Thyroid gland (tissue), 4 donors: ENCODE measurements at regions not wholly inside any gene's neighbourhood (a gene's known extent, or its start where the extent isn't known, plus 50 kb on each side); places are given as distances from the start of the nearest gene placed in this dataset.

ENCODE experiments used
- POLR2A ChIP-seq, 2 donors: fragments of 450-650 bp; IDR thresholded peaks; one replicate each; pipeline ENCODE4 v1.6.1; 2017; ENCODE audit warnings: antibody characterized with exemption in 2 of 2, mild to moderate bottlenecking in 2 of 2, moderate library complexity in 1 of 2
- TF ChIP-seq, protein P1 (sequence below), 6 experiments: fragments of 200-600 bp in 3 of 6; fragments of 450-650 bp in 3 of 6; sonication (generic) in 3 of 6; IDR thresholded peaks; one replicate each; pipeline ENCODE4 v1.5.1; 2016 to 2019; ENCODE audit warnings: antibody characterized with exemption in 6 of 6, mild to moderate bottlenecking in 2 of 6, inconsistent platforms in 1 of 6, moderate library complexity in 1 of 6

DNA sequence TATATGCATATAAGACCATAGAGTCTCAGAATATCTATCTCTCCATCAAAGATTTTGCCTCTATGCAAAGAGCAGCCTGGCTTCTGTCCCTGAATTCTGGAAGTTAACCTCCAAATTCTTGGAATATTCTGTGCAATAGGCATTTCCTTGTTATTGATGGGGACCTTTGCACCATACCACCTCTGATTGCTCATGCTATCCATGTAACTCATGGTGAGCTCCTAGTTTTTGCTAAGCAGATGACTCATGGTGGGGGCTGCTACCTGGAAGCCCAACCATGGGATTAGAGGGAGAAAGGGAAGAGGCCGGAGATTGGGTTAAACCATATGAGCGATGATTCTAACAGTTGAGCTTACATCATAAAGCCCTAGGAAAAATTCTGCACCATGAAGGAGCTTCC, 310.2 kb upstream of the FIGN start:
- TF ChIP-seq, protein P1, sequence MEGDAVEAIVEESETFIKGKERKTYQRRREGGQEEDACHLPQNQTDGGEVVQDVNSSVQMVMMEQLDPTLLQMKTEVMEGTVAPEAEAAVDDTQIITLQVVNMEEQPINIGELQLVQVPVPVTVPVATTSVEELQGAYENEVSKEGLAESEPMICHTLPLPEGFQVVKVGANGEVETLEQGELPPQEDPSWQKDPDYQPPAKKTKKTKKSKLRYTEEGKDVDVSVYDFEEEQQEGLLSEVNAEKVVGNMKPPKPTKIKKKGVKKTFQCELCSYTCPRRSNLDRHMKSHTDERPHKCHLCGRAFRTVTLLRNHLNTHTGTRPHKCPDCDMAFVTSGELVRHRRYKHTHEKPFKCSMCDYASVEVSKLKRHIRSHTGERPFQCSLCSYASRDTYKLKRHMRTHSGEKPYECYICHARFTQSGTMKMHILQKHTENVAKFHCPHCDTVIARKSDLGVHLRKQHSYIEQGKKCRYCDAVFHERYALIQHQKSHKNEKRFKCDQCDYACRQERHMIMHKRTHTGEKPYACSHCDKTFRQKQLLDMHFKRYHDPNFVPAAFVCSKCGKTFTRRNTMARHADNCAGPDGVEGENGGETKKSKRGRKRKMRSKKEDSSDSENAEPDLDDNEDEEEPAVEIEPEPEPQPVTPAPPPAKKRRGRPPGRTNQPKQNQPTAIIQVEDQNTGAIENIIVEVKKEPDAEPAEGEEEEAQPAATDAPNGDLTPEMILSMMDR (IDR thresholded peaks at IDR 0.05), result no peak
- no peak for TF ChIP-seq POLR2A (IDR thresholded peaks at IDR 0.05)
